Urothelium cell line (cell line): ENCODE measurements at regions not wholly inside any gene's neighbourhood (a gene's known extent, or its start where the extent isn't known, plus 50 kb on each side); places are given as distances from the start of the nearest gene placed in this dataset.

Experiments used
- DNase-seq: peaks from one replicate; pipeline ENCODE4 v3.0.0; 2011; ENCODE audit warnings: low spot score, mixed read lengths
- FAIRE-seq: peaks from 2 replicates; lab custom pipeline; 2011; peaks lifted over from hg19 to GRCh38; lab: Jason Lieb, UNC

DNA sequence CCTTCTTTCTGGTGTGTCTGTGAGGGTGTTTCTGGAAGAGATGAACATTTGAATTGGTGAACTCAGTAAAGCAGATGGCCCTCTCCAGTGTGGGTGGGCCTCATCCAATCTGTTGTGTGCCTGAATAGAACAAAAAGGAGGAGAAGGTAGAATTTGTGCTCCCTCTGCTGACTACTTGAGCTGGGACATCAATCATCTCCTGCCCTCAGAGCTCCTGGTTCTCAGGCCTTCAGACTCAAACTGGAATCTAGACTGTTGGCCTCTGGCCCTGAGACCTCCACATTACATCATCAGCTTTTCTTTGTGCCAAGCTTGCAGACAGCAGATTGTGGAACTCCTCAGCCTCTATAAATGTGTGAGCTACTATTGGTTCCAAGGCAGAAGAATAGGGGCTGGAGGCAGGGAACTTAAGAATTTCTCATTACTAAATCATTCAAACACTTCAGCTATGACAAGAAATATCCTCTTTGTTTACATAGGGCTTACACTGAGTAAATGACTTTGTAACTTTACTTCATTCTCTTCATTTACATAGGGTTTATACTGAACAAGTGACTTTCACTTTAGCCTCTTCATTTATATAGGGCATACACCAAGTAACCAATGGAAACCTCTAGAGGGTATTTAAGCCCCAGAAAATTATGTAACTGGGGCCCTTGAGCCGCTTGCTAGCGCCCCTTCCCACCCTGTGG is 86.9 kb upstream of the NWD2 start:
- FAIRE-seq (no peak), DNase-seq (no peak)

DNA sequence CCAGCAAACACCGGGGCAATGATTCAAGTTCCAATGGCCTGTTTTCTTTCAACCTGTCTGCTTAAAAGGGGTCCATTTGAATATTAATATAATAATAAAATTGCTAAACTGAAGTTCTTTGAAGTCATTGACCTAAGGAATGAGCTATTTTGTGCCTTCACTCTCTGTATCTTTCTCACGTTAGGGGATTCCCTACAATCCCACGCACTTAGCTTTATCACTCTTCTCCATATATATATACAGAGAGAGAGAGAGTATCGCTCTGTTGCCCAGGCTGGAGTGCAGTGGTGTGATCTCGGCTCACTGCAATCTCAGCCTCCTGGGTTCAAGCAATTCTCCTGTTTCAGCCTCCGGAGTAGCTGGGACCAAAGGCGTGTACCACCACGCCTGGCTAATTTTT is 83.9 kb upstream of the NWD2 start:
- FAIRE-seq (no peak), DNase-seq (no peak)

DNA sequence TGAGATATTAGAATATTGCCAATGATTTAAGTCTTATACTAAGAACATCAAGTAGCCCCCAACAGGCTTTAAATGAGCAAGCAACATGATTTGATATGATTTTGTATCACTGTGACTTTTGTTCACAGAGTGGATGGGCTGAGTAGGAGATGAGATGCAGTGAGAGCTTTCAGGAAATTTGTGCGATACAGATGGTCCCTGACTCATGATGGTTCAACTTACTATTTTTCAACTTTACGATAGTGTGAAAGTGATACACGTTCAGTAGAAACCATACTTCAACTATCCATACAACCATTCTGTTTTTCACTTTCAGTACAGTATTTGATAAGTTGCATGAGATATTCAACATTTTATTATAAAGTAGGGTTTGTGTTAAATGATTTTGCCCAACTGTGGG is 78.7 kb upstream of the NWD2 start:
- DNase-seq (no peak), FAIRE-seq (no peak)

DNA sequence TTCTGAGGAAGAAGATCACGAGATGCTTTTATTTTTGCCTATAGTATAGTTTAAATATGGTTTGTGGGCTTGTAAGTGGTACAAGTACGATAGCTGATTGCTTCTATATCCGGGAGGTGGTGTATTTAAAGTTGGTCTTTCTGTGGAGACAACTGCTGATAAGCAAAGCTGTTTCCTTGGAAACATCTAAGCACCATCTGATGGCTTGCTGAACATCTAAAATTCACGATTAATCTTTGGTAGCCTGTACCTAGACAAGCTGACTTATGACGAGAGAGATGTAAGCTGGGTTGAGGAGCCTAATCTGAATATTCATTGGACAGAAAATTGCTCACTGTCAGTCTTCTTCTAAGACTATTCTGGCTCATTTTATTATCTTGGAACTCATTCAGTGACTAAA is 74.6 kb upstream of the NWD2 start:
- FAIRE-seq (no peak), DNase-seq (no peak)

DNA sequence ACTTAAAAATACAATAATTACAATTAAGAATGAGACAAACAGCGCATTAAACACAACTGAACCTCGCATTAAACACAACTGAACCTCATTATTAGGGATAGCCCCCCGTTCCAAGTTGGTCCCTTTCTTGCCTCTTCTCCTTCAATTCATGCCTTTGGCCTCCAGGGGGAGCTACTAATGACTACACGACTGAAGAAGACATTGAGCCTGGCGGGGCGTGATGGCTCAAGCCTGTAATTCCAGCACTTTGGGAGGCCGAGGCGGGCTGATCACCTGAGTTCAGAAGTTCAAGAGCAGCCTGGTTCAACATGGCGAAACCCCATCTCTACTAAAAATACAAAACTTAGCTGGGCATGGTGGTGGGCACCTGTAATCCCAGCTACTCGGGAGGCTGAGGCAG is 56.4 kb upstream of the NWD2 start:
- FAIRE-seq, result no peak

More for the DNA sequence above, 56.4 kb upstream of the NWD2 start:
- no peak for DNase-seq
